DOHH2 (cell line): ENCODE measurements at regions not wholly inside any gene's neighbourhood (a gene's known extent, or its start where the extent isn't known, plus 50 kb on each side); places are given as distances from the start of the nearest gene placed in this dataset.

Experiments used
- CTCF ChIP-seq: fragments of 200-600 bp; sonication (generic); IDR thresholded peaks from one replicate; pipeline ENCODE4 v1.5.1; 2014; ENCODE audit warnings: antibody characterized with exemption, mild to moderate bottlenecking, low read depth, low read length; ENCODE audit not compliant: poor library complexity, severe bottlenecking
- EZH2phosphoT487 ChIP-seq: fragments of 200-600 bp; sonication (generic); IDR thresholded peaks from 2 replicates; pipeline ENCODE4 v1.6.1; 2017; ENCODE audit warnings: borderline replicate concordance, mild to moderate bottlenecking, antibody characterized with exemption, low read length, moderate library complexity, mixed read lengths

- TF ChIP-seq CTCF = no peak
- TF ChIP-seq EZH2phosphoT487 = no peak
Measured at GRCh38 chrX:87005183-87005582, 512.4 kb upstream of the KLHL4 start.
